Stimulated activated naive CD8-positive, alpha-beta T cell treated with anti-CD3 and anti-CD28 coated beads, Interleukin-15, Interleukin-2, amounts not matched to agents 100 U/mL and 50 U/mL, for 24 hours (primary cell): ENCODE measurements at regions not wholly inside any gene's neighbourhood (a gene's known extent, or its start where the extent isn't known, plus 50 kb on each side); places are given as distances from the start of the nearest gene placed in this dataset.

ENCODE experiments used
- ATAC-seq: fragments of 150-1000 bp; cut with Tn5 transposase; one replicate; pipeline ENCODE4 v1.10.0; 2021
- DNase-seq: peaks from one replicate; pipeline ENCODE4 v3.0.0; 2021

DNA sequence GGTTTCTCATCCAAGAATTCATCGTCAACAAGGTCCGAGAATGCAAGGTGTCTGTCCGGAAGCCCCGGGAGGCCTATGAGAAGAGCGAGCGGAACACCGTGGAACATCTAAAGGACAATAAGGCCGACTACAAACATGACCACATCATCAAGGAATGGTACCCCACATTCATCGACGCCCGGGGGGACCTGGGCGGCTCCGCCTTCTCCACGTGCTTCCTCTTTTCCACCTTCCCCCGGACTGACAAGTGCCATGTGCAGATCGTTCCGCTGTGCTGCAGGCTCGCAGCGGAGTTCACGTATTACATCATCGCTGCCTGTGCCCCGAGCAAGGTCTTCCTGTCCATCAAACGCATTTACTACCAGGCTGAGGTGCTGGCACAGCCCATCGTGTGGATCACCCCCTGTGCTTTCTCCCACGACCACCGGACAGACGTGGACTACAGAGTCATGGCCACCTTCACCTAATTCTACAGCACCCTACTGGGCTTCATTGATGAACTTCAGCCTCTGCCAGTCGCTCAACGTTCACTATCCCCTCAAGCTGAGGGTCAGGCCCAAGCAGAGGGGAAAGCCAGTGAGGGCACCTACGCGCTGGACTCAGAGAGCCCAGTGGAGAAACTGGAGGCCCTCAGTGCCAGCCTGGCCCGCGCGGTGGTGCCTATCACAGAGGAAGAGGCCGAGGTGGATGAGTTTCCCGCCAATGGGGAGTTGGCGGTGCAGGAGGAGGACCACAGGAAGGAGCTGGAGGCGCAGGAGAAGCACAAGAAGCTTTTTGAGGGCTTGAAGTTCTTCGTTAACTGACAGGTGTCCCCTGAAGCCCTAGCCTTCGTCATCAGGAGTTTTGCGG is 125.9 kb upstream of the PABPC4L start:
- DNase-seq (no peak), ATAC-seq (no peak)

DNA sequence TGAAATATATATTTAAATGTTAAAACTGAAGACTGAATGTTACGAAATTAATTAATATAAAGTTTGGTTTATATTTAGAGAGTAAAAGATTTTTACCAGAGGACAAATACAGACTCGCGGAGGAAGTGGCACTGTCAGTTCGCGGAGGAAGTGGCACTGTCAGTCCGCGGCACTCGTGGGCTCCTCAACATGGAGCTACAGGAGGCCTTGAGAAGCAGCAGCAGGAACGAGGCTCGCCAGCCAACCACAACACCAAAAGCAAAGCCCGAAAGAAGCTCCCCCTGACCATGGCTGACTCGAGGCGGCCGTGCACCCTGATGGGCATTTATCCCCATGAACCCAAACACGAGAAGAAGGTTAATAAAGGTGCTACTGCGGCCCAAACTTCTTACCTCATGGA is 125.3 kb upstream of the PABPC4L start:
- DNase-seq, result no peak
- no peak for ATAC-seq

DNA sequence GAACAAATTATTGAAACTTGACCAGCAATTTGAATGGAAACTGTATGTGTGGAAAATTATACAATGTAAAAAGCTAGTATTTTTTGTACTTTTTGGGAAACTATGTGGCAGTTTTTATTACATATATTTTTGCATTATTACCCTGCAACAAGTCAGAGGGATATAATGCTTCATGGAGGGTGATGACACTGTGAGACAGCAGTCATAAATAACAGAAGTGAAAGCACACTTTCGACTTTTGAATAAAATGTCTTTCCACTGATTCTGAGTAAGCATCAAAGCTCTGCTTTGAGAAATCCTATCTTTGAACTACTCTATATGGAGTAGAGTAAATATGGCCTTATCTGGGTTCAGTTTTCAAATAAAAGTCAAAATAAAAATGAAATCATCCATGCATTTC is 122.6 kb upstream of the PABPC4L start:
- ATAC-seq (no peak), DNase-seq (no peak)

DNA sequence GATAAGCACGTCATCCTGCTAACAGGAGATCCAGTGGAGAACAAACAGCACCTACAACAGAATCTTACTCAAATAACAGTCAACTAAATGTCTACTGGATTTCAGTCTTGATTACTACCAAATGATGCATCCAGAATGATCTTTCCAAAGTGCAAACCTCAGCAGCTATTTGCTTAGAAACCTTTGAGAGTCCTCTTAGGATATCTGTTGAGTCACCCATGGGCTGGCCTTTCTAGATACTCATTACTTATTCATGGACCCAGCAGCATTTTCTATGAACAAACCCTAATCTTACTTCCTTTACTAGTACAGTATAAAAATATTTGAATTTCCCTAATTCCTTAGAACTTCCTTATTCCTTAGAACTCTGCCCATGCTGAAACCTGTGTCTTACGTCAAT is 118.5 kb upstream of the PABPC4L start:
- no peak for DNase-seq
- ATAC-seq, result no peak

DNA sequence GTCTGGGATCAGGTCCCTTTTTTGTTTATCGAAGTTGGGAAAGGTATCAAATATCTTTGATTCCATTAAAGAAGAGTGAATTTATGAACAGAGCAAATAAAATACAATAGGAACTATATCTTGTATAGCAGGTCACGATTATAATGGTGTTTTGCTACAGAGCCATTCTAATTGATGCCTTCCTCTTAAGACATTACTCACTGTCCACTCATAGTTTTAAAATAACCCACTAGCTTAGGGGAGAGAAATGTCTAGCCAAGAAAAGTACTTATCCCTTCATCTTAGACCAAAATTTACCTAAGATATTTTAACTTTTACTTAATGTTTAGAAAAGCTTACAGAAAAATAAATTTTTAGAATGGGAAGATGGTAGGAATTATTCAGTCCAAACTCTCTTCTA is 112.0 kb upstream of the PABPC4L start:
- no peak for ATAC-seq
- DNase-seq, result no peak

DNA sequence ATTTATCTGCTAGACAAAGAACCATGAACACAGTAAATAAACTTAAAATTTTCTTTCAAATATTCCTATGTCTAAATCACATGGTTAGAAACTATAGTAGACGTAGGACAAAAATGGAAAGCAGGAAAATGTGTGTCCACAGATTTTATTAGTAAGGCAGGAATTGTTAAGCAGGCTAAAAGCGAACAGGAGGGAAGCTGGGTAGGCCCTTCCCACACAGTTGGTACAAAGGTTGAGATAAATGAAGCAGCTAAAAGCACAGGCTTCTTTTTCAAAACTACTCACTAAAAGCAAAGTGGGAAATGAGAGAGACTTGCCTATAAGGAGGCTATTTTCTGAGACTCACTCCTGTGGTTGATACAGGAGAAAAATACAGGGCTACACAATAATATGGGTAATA is 108.1 kb upstream of the PABPC4L start:
- no peak for ATAC-seq

DNA sequence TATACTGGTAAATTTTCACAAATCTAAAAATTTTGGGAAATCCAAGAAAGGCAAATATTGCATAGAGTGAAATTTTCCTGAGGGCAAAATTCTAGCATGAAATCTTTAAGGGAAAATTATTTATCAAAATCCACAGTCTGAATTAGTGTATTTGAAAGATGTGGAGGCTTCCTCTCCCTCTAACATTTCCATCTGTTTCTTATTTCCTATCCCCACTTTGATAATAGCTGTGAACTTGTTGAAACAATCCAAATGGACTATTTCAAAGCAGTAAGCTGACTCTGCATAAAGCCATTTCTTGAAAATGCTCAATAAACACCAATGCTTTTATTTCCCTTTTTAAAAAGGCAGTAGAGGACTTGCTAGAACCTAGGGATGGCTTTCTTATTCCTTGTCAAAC is 107.3 kb upstream of the PABPC4L start:
- DNase-seq, result no peak
- no peak for ATAC-seq

More for the DNA sequence above, 108.1 kb upstream of the PABPC4L start:
- no peak for DNase-seq

DNA sequence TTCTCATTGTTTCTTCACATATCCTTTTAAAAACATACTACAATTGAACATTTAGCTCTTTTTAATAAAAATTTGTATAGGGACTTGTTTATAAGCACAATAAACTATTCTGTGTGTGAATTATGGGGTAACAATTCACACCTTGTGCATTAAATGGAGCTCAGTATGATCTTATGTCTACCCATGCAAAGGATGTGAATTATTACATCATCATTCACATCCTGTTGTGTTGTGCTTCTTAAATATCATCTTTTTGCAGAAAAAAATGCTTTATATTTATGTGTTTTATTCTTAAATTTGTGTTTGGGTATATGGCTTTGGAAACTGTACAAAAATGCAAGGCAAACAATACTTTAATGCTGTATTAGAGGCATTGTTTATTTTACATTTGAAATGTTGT is 96.7 kb upstream of the PABPC4L start:
- DNase-seq (no peak), ATAC-seq (no peak)

DNA sequence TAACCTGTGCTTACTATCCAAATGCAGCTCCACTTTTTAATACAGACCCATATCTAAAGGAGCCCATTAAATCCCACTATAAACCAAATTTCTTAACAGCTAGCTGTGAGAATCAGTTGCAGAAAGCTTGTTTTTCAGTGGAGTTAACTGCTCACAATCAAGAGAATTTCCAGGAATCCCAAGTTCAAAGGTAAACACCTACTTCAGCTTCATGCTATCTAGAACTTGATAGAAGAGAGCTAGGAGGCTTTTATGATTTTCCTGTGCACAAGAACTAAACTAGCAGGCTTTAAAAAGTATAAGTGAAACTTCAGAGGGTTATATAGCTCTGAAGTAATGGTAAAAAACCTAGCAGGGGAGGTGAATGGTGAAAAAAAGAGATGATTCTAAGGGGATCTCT is 96.2 kb upstream of the PABPC4L start:
- no peak for ATAC-seq
- DNase-seq, result no peak

DNA sequence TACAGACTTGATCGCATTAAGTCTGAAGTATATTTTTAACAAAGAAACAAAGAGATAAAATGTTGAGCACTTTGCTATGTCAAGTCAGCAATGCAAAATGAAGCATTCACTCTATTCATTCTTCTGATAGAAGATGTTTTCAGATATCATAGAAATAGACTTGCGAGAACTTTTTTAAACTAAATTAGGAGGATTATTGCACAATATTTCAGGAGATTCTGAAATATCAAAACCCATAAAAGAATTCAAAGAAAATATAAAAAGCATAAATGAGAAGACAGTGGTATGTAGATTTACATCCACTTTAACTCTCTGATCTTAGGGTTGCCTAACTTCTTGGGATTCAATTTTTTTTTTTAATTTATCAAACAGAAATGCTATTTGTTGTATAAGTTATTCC is 81.1 kb upstream of the PABPC4L start:
- no peak for ATAC-seq

DNA sequence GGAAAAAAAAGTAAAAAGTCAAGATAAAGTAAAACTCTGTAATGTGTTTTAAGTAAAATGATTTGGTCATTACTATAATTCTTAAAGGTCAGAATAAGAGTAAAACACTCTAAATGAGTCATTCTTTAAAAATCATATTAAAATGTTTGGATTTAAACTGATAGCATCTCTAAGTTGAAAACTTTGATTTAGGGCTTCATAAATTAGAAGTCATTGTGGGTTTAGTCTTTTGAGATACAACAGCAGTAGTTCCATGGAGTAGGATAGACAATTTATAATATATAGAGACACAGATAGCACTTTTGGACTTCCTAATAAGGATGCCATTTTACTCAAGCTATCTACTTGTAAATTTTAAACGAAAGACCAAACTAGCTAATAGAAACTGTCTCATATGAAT is 77.1 kb upstream of the PABPC4L start:
- DNase-seq (no peak), ATAC-seq (no peak)

More for the DNA sequence above, 81.1 kb upstream of the PABPC4L start:
- DNase-seq, result no peak

DNA sequence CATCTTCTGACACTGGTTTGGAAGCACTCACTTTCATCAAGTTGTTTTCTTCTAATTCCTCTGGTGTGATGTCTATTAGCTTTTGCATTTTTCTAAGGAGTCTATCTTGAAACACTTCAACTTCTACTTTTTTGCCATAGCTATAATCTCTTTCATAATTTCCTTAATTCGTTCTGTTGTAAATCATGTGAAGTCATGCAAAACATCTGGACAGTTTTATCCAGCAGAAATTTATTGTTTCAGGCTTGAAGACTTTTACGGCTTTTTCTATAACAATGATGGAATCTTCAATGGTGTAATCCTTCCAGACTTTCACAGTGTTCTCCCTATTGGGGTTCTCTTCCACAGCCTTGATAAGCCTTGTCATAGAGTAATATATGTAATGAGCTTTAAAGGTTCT is 74.9 kb upstream of the PABPC4L start:
- no peak for DNase-seq
- no peak for ATAC-seq

DNA sequence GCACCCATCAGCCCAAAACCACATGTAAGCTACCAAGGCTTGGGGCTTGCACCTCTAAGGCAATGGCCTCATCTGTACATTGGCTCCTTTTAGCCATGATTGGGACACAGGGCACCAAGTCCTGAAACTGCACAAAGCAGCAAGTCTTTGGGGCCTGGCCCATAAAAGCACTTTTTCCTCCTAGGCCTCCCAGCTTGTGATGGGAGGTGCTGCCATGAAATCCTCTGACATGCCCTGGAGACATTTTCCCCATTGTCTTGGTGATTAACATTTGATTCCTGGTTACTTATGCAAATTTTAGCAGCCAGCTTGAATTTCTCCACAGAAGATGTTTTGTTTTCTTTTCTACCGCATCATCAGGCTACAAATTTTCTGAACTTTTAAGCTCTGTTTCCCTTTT is 58.5 kb upstream of the PABPC4L start:
- DNase-seq, result no peak
- no peak for ATAC-seq
